ENCODE measurements at regions not wholly inside any gene's neighbourhood (a gene's known extent, or its start where the extent isn't known, plus 50 kb on each side); places are given as distances from the start of the nearest gene placed in this dataset.

DNA sequence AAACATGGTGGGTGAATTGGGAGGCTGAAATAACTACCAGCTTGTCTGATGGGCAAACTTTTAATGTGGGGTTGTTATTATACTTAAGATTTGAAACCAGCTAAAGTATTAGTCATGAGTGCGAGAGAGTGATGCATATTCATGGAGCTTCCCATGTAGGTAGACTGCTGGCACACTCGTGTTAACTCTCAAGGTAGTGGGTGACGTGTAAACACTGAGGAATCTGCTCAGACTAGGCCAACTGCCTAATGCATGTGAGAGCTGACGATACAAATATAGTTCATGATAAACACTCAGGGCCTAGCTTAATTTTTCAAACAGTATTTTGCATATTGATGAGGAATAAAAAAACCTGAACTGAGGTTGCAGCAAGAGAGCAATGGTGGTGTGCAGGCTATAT is 1165.7 kb upstream of the PIK3C3 start:
- DNase-seq (ENCODE audit: low read depth) = no peak

DNA sequence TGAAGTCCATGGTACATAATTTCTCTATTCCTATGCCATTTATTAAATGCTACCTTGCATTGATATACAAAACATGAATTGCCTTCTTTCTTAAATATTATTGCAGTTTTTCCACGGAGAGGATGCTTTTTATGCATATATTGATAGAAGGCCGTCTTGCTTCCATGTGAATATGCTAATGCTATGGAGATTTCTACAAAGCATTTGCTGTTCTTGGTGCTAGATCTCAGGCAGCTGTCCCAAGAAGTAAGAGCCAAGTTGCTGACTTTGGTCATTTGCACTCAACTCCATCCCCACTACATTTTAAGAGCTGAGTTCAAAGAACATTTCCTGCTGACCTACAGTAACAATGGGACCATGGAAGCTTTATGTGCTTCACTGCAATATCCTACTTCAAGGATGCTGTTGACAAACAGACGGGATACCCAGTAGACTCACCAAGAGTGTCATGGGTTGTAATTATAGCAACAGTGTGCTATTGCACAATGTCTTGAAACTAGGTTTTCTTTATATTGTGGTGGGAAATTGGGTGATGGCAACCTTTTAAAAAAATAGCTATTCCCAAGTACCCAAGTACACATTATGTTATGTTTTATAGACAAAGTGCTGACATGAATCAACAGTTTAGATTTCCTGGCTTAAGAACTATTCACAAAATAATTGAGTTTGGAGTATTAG is 1172.4 kb upstream of the PIK3C3 start:
- no peak for DNase-seq (ENCODE audit: low read depth)

DNA sequence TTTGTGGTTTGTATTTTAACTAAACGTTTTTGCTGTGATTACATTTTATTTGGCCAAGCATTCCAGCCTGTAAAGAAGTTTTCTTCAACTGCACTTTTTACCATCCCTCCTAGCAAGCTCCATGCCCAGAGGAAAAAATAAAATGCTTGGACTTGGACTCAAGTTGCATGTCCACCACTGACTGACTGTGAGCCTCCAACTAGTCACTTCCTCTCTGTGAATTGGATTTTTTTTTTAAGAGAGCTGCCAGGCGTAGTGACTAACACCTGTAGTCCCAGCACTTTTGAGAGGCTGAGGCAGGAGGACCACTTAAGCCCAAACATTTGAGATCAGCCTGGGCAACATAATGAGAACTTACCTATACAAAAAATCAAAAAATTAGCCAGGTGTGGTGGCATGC is 1185.2 kb upstream of the PIK3C3 start:
- DNase-seq (ENCODE audit: low read depth) = no peak

- DNase-seq (ENCODE audit: low read depth) = no peak
These were observed 1194.8 kb upstream of the PIK3C3 start for GRCh38 chr18:40760251-40760650.

- no peak for DNase-seq (ENCODE audit: low read depth)
These were observed 1200.6 kb upstream of the PIK3C3 start for GRCh38 chr18:40754477-40754876.

- no peak for DNase-seq (ENCODE audit: low read depth)
These were observed 1202.7 kb upstream of the PIK3C3 start for GRCh38 chr18:40752316-40752715.

- no peak for DNase-seq (ENCODE audit: low read depth)
These were observed 1203.8 kb upstream of the PIK3C3 start for GRCh38 chr18:40751186-40751585.

DNA sequence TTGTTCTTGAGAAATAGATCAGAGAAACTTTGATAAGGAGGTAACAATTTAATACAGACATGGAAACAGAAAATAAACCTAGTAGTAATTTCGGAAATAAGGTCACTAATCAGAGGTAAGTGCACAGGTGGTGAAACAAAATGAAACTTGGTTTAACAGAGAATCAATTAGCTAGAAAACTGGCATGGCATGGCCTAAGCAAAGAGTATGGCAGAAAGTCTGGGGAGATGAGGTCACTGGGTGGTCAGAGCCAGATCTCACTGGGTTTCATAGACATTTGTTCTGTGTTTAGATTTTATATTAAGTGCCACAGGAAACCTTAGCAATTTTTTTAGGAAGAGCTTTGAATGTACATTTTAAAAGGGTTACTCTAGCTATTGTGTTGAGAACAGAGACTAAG is 1216.0 kb upstream of the PIK3C3 start:
- no peak for DNase-seq (ENCODE audit: low read depth)

- no peak for DNase-seq (ENCODE audit: low read depth)
These were observed 1216.6 kb upstream of the PIK3C3 start for GRCh38 chr18:40738321-40738880.

- no peak for DNase-seq (ENCODE audit: low read depth)
These were observed 1246.3 kb upstream of the PIK3C3 start for GRCh38 chr18:40708726-40709125.

DNA sequence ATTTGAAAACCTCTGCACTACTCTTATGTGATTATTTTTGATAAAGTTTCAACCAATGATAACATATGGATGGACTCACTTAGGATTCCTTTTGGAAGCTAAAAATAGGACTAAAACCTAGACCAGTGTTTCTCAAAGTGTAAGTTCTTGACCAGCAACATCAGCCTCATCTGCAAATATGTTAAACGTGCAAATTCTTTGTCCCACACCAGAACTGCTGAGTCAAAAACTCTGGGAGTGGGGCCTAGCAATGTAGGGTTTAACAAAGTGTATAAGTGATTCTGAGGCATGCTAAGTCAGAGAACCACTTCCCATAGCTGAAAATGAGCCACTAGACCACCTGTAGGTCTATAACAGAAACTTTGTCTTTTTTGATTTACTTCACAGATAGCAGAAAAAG is 1247.2 kb upstream of the PIK3C3 start:
- DNase-seq (ENCODE audit: low read depth) = no peak

DNA sequence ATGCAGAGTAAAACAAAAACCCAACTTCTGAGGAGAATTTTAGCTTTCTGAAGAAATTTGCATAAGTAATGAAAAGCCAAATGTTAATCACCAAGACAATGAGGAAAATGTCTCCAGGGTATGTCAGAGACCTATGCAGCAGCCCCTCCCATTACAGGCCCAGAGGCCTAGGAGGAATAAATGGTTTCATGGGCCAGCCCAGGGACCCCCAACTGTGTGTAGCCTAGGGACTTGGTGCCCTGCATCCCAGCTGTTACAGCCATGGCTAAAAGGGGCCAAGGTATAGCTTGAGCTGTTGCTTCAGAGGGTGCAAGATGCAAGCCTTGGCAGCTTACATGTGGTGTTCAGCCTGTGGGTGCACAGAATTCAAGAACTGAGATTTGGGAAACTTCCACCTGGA is 1256.9 kb upstream of the PIK3C3 start:
- DNase-seq (ENCODE audit: low read depth) = no peak

DNA sequence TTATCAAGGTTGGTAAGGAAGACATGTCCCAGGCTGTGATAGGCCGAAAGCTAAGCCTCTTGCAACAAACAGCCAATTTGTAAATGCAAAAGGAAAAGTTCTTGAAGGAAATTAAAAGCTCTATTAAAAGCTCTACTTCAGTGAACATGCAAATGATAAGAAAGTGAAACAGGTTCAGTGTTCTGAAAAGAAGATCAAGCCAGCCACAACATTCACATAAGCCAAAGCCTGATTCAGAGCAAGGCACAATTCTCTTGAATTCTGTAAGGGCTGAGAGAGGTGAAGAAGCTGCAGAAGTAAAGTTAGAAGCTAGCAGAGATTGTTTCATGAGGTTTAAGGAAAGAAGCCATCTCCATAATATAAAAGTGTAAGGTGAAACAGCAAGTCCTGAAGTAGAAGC is 1259.5 kb upstream of the PIK3C3 start:
- no peak for DNase-seq (ENCODE audit: low read depth)

DNA sequence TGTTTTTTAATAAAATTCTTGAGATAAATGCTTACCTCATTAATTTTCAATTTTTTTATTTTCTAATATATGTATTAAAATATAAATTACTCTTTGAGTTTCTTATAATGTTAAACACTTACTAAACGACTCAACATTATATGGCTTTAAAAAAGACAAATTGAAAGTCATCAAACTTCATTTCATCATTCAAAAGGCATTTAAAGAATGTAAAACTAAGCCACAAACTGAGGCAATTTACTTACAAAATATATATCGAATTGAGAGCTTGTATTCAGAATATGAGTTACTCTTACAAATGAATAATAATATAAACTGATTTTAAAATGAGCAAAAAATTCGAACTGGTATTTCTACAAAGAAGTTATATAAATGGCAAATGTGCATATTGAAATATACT is 1262.2 kb upstream of the PIK3C3 start:
- no peak for DNase-seq (ENCODE audit: low read depth)

GRCh38 chr18:40690062-40690461 is 1265.0 kb upstream of the PIK3C3 start:
- DNase-seq (ENCODE audit: low read depth) = no peak

DNA sequence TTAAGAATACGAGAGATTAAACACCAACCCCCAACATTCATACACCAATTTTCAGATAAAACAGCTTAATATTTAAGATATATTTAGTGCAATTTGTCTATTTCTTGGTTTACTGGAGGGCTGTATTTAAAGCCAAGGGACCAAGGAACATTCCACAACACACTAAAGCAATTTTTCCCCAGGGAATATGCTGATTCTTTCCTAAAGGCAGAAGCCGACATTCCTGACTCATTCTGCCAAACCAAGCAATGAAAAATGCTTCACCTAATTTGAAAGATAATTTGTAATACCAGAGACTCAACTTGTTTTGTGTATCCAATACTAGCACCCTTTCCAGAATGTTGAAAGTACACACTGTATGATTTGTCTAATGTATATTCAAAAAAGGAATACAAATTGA is 1267.6 kb upstream of the PIK3C3 start:
- no peak for DNase-seq (ENCODE audit: low read depth)

- DNase-seq (ENCODE audit: low read depth) = no peak
These were observed 1268.2 kb upstream of the PIK3C3 start for GRCh38 chr18:40686836-40687235.

- no peak for DNase-seq (ENCODE audit: low read depth)
These were observed 1269.8 kb upstream of the PIK3C3 start for GRCh38 chr18:40685219-40685618.

- DNase-seq (ENCODE audit: low read depth) = no peak
These were observed 1276.7 kb upstream of the PIK3C3 start for GRCh38 chr18:40678318-40678717.

- no peak for DNase-seq (ENCODE audit: low read depth)
These were observed 1278.4 kb upstream of the PIK3C3 start for GRCh38 chr18:40676668-40677067.

DNA sequence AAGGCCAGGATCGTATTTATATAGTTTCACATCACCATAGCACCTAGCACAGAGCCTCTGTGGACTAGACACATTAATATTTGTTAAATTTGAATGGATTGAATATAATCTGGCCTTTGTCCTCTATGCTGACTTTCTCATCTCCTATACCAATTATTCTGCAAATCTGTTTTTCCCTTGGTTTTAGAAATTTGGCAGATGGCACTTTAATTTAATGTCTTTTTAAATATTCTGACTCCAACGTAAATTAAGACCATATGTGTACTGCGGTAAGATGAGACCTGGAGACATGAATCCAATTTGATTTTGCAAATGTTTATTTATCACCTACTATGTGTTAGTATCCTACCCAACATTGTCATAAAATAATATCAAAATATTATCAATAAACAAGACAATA is 1281.9 kb upstream of the PIK3C3 start:
- no peak for DNase-seq (ENCODE audit: low read depth)

DNA sequence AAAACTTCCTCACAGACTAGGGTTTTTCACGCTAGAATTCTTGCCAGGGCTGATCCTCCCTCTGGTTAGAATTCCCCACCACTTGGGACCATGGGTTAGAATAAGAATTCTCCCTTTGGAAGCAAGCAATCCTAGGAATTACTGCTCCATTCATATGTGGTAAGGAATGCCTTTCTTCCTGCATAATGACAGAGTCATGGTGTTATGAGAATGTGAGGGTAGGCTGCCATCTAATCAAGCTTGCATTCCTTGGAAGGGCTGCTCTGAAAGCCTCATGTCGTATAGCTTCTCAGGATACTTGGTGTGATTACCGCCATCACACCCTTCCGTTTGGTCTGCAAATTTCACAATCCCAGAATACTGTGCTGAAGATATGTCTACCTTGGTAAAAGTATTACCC is 1282.4 kb upstream of the PIK3C3 start:
- DNase-seq (ENCODE audit: low read depth) = no peak

GRCh38 chr18:40670668-40671375 is 1284.2 kb upstream of the PIK3C3 start:
- DNase-seq (ENCODE audit: low read depth) = no peak
